ENCODE measurements at regions not wholly inside any gene's neighbourhood (a gene's known extent, or its start where the extent isn't known, plus 50 kb on each side); places are given as distances from the start of the nearest gene placed in this dataset.

DNA sequence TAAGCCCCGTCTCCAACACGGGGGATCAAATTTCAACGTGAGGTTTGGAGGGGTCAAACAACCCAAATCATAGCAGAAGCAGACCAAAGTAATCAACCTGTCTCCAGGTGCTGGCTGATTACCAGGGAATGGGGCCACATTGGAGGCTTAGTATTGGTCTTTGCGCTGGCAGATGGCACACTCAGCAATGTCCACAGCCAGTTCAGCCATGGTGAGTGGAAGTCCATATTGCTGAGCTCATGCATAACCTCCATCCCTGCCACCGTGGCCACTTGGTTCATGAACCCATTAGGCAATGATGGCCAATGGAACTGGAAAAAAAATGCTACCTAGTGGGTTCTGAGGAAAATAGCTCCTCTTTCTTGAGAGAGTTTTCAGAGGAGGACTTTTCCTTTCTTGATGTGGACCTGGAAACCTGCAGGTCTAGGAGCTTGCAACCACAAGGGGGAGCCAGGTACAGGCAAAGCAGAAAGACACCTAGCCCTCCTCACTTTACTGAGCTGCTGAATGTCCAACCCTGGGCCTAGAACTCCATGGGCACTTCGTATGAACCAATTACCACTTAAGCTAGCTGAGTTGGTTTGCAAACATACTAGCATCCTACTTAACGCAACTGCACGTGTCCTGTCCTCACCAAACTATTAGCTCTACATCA lies 128.0 kb upstream of the GYPC start:
- no peak for DNase-seq

- DNase-seq, result no peak
Observed at GRCh38 chr2:126531029-126531428, 124.9 kb upstream of the GYPC start.

DNA sequence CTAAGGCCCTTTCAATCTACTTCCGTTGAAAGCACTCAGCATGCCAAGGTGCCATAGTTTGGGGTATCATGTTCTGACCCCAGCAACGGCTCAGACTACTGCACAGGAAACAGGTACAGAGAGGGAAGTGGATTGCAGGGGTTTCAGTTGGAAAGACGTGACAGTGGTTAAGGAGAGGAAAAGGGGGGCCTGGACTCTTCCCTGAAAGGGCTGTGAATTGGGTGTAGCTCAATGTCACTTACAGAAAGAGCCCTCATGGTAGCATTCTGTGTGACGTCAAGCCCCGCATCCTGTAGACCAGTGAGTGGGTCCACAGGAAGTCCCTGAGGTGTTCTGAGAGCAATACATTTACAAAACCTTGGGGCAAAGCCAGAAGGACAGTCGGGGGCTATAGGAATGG lies 121.5 kb upstream of the GYPC start:
- no peak for DNase-seq

DNA sequence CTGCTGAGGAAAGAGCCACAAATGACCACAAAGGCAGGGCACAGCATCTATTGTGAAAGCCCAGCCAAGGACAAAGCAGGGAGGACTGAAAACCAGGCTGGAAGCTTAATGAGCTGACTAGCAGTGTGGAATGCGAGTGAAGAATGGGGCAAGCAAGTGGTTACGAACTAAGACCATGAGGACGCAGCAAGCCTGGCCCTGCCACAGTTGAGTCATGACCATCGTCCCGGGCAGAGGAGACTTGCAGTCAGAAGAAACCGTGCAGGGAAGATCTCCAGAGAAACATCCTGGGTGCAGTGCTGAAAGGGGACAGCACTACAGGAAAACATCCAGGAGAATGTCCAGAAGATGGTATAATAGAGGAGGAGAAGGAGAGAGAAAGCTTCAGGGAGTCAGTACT lies 120.5 kb upstream of the GYPC start:
- no peak for DNase-seq

GRCh38 chr2:126536605-126537200 lies 119.3 kb upstream of the GYPC start:
- DNase-seq, result no peak

GRCh38 chr2:126539101-126539500 lies 116.9 kb upstream of the GYPC start:
- no peak for DNase-seq

GRCh38 chr2:126542247-126542646 lies 113.7 kb upstream of the GYPC start:
- no peak for DNase-seq

DNA sequence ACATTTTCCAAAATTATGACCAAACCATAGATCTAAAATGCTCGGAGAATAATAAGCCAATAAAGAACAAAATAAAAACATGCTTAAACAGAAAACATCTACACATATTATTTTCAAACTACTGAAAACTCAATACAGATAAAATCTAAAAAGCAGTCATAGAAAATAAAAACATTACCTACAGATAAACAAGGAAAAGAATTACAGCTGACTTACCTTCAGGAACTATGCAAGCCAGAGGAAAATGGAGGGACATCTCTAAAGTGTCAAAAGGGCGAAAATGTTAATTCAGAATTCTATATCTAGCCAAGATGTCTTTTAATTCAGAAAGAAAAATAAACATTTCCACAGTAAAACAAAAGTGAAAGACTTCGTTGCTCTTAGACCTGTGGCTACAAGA lies 112.9 kb upstream of the GYPC start:
- no peak for DNase-seq

GRCh38 chr2:126558029-126558428 lies 97.9 kb upstream of the GYPC start:
- no peak for DNase-seq

DNA sequence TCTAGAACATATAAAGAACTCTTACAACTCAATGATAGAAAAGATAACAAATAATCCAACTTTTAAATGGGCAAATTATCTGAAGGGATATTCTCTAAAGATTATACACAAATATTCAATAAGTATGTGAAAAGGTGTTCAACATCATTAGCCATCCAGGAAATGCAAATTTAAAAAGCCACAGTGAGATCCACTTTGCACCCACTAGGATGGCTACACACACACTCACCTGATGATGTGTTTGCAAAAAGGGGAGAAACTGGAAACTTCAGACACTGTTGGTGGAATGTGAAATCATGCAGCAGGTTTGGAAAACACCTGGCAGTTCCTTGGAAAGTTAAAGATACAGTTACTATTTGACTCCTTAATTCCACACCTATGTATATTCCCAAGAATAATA lies 87.2 kb upstream of the GYPC start:
- no peak for DNase-seq

GRCh38 chr2:126571403-126571802 lies 84.6 kb upstream of the GYPC start:
- no peak for DNase-seq

- no peak for DNase-seq
Observed at GRCh38 chr2:126575631-126576030, 80.3 kb upstream of the GYPC start.

- no peak for DNase-seq
Observed at GRCh38 chr2:126579868-126580267, 76.1 kb upstream of the GYPC start.

- DNase-seq, result no peak
Observed at GRCh38 chr2:126586317-126586716, 69.6 kb upstream of the GYPC start.

DNA sequence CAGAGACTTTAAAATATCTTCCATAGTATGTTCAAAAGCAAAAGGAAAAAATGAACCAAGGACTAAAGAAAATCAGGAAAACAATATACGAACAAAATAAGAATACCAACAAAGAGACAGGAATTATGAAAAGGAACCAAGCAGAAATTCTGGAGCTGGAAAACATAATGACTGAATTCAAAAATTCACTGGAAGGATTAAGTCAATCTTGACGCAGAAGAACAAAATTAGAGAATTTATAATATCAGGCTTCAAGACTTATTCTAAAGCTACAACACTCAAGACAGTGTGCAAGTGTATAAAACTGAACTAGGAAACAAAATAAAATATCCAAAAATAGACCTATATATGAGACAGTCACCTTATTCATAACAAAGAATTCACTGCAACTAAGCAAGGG lies 56.9 kb upstream of the GYPC start:
- no peak for DNase-seq

GRCh38 chr2:126600742-126601141 lies 55.2 kb upstream of the GYPC start:
- DNase-seq, result no peak

- DNase-seq, result no peak
Observed at GRCh38 chr2:126602334-126602733, 53.6 kb upstream of the GYPC start.
